Vagina (tissue), 2 donors: ENCODE measurements at regions not wholly inside any gene's neighbourhood (a gene's known extent, or its start where the extent isn't known, plus 50 kb on each side); places are given as distances from the start of the nearest gene placed in this dataset.

Experiments
- POLR2A ChIP-seq, 2 donors: fragments of 450-650 bp; IDR thresholded peaks; one replicate each; pipeline ENCODE4 v1.6.1; 2017; ENCODE audit warnings: antibody characterized with exemption in 2 of 2, mild to moderate bottlenecking in 2 of 2, moderate library complexity in 2 of 2
- POLR2AphosphoS5 ChIP-seq, 2 donors: sonication (generic); formaldehyde crosslinking; IDR thresholded peaks; one replicate each; pipeline ENCODE4 v1.9.0; 2017; ENCODE audit warnings: antibody characterized with exemption in 2 of 2, mild to moderate bottlenecking in 2 of 2, low read depth in 1 of 2; ENCODE audit not compliant: insufficient read depth in 1 of 2
- TF ChIP-seq, protein P1 (sequence below), 3 experiments: fragments of 450-650 bp in 2 of 3; fragments of 200-600 bp in 1 of 3; sonication (generic) in 1 of 3; IDR thresholded peaks; one replicate each; pipeline ENCODE4 v1.5.1; 2017 to 2019; ENCODE audit warnings: antibody characterized with exemption in 3 of 3, mild to moderate bottlenecking in 2 of 3, moderate library complexity in 2 of 3

DNA sequence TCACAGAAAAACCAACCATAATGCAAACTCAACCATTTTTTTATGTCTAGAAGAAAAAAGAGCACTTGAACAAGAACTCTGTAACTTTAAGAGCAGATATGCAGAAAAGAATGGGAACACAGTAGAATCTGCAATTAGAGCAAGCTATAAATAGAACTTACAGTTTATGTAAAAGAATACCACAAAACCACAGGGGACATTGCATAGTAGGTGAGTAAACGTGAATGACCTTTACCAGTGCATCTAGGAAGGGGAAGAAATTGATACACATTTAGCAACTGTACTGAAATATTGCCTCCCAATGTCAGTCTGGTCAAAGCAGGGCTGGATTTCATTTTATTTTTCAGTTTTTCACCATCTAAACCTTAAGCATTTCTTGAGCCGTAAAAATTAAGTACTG, 242.2 kb upstream of the EDNRB start:
- TF ChIP-seq POLR2A (IDR thresholded peaks at IDR 0.05) (no peak), POLR2AphosphoS5 (IDR thresholded peaks at IDR 0.05; ENCODE audit: insufficient read depth in 1 of 2, low read depth in 1 of 2) (no peak)
- TF ChIP-seq, protein P1, sequence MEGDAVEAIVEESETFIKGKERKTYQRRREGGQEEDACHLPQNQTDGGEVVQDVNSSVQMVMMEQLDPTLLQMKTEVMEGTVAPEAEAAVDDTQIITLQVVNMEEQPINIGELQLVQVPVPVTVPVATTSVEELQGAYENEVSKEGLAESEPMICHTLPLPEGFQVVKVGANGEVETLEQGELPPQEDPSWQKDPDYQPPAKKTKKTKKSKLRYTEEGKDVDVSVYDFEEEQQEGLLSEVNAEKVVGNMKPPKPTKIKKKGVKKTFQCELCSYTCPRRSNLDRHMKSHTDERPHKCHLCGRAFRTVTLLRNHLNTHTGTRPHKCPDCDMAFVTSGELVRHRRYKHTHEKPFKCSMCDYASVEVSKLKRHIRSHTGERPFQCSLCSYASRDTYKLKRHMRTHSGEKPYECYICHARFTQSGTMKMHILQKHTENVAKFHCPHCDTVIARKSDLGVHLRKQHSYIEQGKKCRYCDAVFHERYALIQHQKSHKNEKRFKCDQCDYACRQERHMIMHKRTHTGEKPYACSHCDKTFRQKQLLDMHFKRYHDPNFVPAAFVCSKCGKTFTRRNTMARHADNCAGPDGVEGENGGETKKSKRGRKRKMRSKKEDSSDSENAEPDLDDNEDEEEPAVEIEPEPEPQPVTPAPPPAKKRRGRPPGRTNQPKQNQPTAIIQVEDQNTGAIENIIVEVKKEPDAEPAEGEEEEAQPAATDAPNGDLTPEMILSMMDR (IDR thresholded peaks at IDR 0.05) = no peak
